GM19467 (cell line): ENCODE measurements at regions not wholly inside any gene's neighbourhood (a gene's known extent, or its start where the extent isn't known, plus 50 kb on each side); places are given as distances from the start of the nearest gene placed in this dataset.

Experiments used
- ATAC-seq: cut with Tn5 transposase; IDR thresholded peaks from one replicate; pipeline ENCODE4 v1.9.1; 2021; ENCODE audit warnings: mild to moderate bottlenecking, moderate library complexity; ENCODE audit not compliant: unreplicated experiment

- ATAC-seq, result no peak
These were observed 190.4 kb upstream of the IER5L start for GRCh38 chr9:129368444-129368978.

- no peak for ATAC-seq
These were observed 189.2 kb upstream of the IER5L start for GRCh38 chr9:129367287-129367686.

- no peak for ATAC-seq
These were observed 187.1 kb upstream of the IER5L start for GRCh38 chr9:129365196-129365595.

- ATAC-seq, result no peak
These were observed 185.3 kb upstream of the IER5L start for GRCh38 chr9:129363216-129363873.

- no peak for ATAC-seq
These were observed 184.4 kb upstream of the IER5L start for GRCh38 chr9:129362287-129363000.

- no peak for ATAC-seq
These were observed 183.1 kb upstream of the IER5L start for GRCh38 chr9:129361196-129361595.

- no peak for ATAC-seq
These were observed 182.0 kb upstream of the IER5L start for GRCh38 chr9:129359916-129360536.

GRCh38 chr9:129359162-129359811 lies 181.2 kb upstream of the IER5L start:
- ATAC-seq, result no peak

GRCh38 chr9:129358621-129359154 lies 180.6 kb upstream of the IER5L start:
- no peak for ATAC-seq

- no peak for ATAC-seq
These were observed 179.7 kb upstream of the IER5L start for GRCh38 chr9:129357773-129358245.

- ATAC-seq, result no peak
These were observed 179.1 kb upstream of the IER5L start for GRCh38 chr9:129356871-129357772.

- ATAC-seq, result no peak
These were observed 177.6 kb upstream of the IER5L start for GRCh38 chr9:129355631-129356030.

GRCh38 chr9:129354498-129354897 lies 176.4 kb upstream of the IER5L start:
- ATAC-seq, result no peak

GRCh38 chr9:129353697-129354336 lies 175.8 kb upstream of the IER5L start:
- no peak for ATAC-seq

- ATAC-seq, result no peak
These were observed 174.2 kb upstream of the IER5L start for GRCh38 chr9:129352146-129352865.

- no peak for ATAC-seq
These were observed 173.6 kb upstream of the IER5L start for GRCh38 chr9:129351642-129352145.

- ATAC-seq, result no peak
These were observed 173.1 kb upstream of the IER5L start for GRCh38 chr9:129351058-129351641.
